Hepatocyte (in vitro differentiated cells): ENCODE measurements at regions not wholly inside any gene's neighbourhood (a gene's known extent, or its start where the extent isn't known, plus 50 kb on each side); places are given as distances from the start of the nearest gene placed in this dataset.

ENCODE experiments used
- DNase-seq: peaks from one replicate; pipeline ENCODE4 v3.0.0-alpha.2; 2016; ENCODE audit warnings: low spot score
- H2AFZ ChIP-seq: fragments of 200-600 bp; sonication (generic); 2 replicates; pipeline ENCODE4 v1.6.0; 2016; ENCODE audit warnings: antibody characterized with exemption, mild to moderate bottlenecking
- H3K27ac ChIP-seq: fragments of 200-600 bp; sonication (generic); 2 replicates; pipeline ENCODE4 v1.5.1; 2016; ENCODE audit warnings: mild to moderate bottlenecking
- H3K27me3 ChIP-seq: fragments of 200-600 bp; sonication (generic); 2 replicates; pipeline ENCODE4 v1.6.1; 2016
- H3K36me3 ChIP-seq: fragments of 200-600 bp; sonication (generic); replicated peaks from 2 replicates; pipeline ENCODE4 v1.5.1; 2016; ENCODE audit warnings: low read depth; ENCODE audit not compliant: insufficient read depth
- H3K4me1 ChIP-seq: fragments of 200-600 bp; sonication (generic); 2 replicates; pipeline ENCODE4 v1.5.1; 2016; ENCODE audit warnings: mild to moderate bottlenecking, moderate library complexity; ENCODE audit not compliant: insufficient read depth
- H3K4me2 ChIP-seq: fragments of 200-600 bp; sonication (generic); 2 replicates; pipeline ENCODE4 v1.6.0; 2016
- H3K4me3 ChIP-seq: fragments of 200-600 bp; sonication (generic); 2 replicates; pipeline ENCODE4 v1.5.1; 2016; ENCODE audit warnings: mild to moderate bottlenecking
- H3K79me2 ChIP-seq: fragments of 200-600 bp; sonication (generic); 2 replicates; pipeline ENCODE4 v1.6.0; 2017; ENCODE audit warnings: mild to moderate bottlenecking
- H3K9me2 ChIP-seq: fragments of 200-600 bp; sonication (generic); replicated peaks from 2 replicates; pipeline ENCODE4 v1.6.0; 2017; ENCODE audit warnings: mild to moderate bottlenecking; ENCODE audit not compliant: insufficient read depth
- H3K9me3 ChIP-seq: fragments of 200-600 bp; sonication (generic); 2 replicates; pipeline ENCODE4 v1.5.1; 2016; ENCODE audit warnings: low read depth, mild to moderate bottlenecking
- H4K20me1 ChIP-seq: fragments of 200-600 bp; sonication (generic); 2 replicates; pipeline ENCODE4 v1.6.0; 2016; ENCODE audit warnings: mild to moderate bottlenecking; ENCODE audit not compliant: insufficient read depth, poor library complexity, severe bottlenecking
- CTCF ChIP-seq: fragments of 200-600 bp; sonication (generic); IDR thresholded peaks from 2 replicates; pipeline ENCODE4 v1.5.1; 2016; ENCODE audit warnings: antibody characterized with exemption, mild to moderate bottlenecking; ENCODE audit not compliant: poor library complexity
- EZH2 ChIP-seq: fragments of 200-600 bp; sonication (generic); IDR thresholded peaks from 2 replicates; pipeline ENCODE4 v1.6.1; 2016; ENCODE audit warnings: antibody characterized with exemption, mild to moderate bottlenecking, borderline replicate concordance
- EZH2phosphoT487 ChIP-seq: fragments of 200-600 bp; sonication (generic); IDR thresholded peaks from one replicate; pipeline ENCODE4 v1.6.1; 2018; ENCODE audit warnings: antibody characterized with exemption, mild to moderate bottlenecking, low read depth, moderate library complexity; ENCODE audit not compliant: unreplicated experiment, severe bottlenecking
- WGBS: methylation state at CpG from one replicate; pipeline ENCODE4 v1.1.6; 2016; ENCODE audit warnings: low lambda C conversion rate; ENCODE audit errors: missing lambda C conversion rate; 5-methylcytosine and 5-hydroxymethylcytosine counted together

- Histone ChIP-seq H3K27me3 (no peaks in the 10 kb centered on the region), H3K4me1 (no peaks in the 10 kb centered on the region), H2AFZ (no peak overlapping the region), H3K27ac (no peak overlapping the region), H3K4me3 (no peak overlapping the region), H3K79me2 (no peaks in the 10 kb centered on the region), H3K9me3 (no peaks in the 10 kb centered on the region), H3K9me2 (no peaks in the 10 kb centered on the region), H3K4me2 (no peak overlapping the region), H3K36me3 (no peaks in the 10 kb centered on the region), H4K20me1 (no peaks in the 10 kb centered on the region)
- no peak for TF ChIP-seq EZH2phosphoT487
- no peak for TF ChIP-seq EZH2
- no peak for TF ChIP-seq CTCF
- 73% methylated on average over 6 of the region's 6 CpGs for WGBS
- DNase-seq = no peak
Observed at GRCh38 chr16:81167851-81168250, 70.6 kb upstream of the BCO1 start.

GRCh38 chr16:81166417-81167300 lies 70.5 kb upstream of the GCSH start:
- DNase-seq = no peak
- TF ChIP-seq EZH2 = no peak
- no peak for TF ChIP-seq EZH2phosphoT487
- TF ChIP-seq CTCF = no peak
- no peaks in the 10 kb centered on the region for H3K27me3 ChIP-seq
- no peaks in the 10 kb centered on the region for H3K79me2 ChIP-seq
- no peak overlapping the region for H2AFZ ChIP-seq
- WGBS = 89% methylated on average over 15 of the region's 16 CpGs
- no peaks in the 10 kb centered on the region for H3K9me2 ChIP-seq
- no peaks in the 10 kb centered on the region for H3K9me3 ChIP-seq
- no peak overlapping the region for H3K4me2 ChIP-seq
- no peak overlapping the region for H3K4me3 ChIP-seq
- no peaks in the 10 kb centered on the region for H4K20me1 ChIP-seq
- no peaks in the 10 kb centered on the region for H3K4me1 ChIP-seq
- no peak overlapping the region for H3K27ac ChIP-seq
- no peaks in the 10 kb centered on the region for H3K36me3 ChIP-seq

- no peak for DNase-seq
- H4K20me1 ChIP-seq = no peaks in the 10 kb centered on the region
Observed at GRCh38 chr16:81165411-81166097, 69.4 kb upstream of the GCSH start.

More at GRCh38 chr16:81165411-81166097, 69.4 kb upstream of the GCSH start:
- 80% methylated on average over 12 of the region's 12 CpGs for WGBS
- Histone ChIP-seq H3K4me2 (no peak overlapping the region), H3K4me3 (no peak overlapping the region), H2AFZ (no peak overlapping the region), H3K79me2 (no peaks in the 10 kb centered on the region), H3K27me3 (no peaks in the 10 kb centered on the region), H3K36me3 (no peaks in the 10 kb centered on the region), H3K4me1 (no peaks in the 10 kb centered on the region), H3K27ac (no peak overlapping the region), H3K9me2 (no peaks in the 10 kb centered on the region), H3K9me3 (no peaks in the 10 kb centered on the region)
- no peak for TF ChIP-seq EZH2phosphoT487
- TF ChIP-seq EZH2 = no peak
- TF ChIP-seq CTCF = no peak
